GM18505 (cell line): ENCODE measurements at regions not wholly inside any gene's neighbourhood (a gene's known extent, or its start where the extent isn't known, plus 50 kb on each side); places are given as distances from the start of the nearest gene placed in this dataset.
"Not testable (repeated sequence)": the region's sequence is repeated elsewhere in the genome, so short reads cannot be mapped to it uniquely, and the experiment has no call there.

ENCODE experiments used
- ATAC-seq: cut with Tn5 transposase; IDR thresholded peaks from one replicate; pipeline ENCODE4 v1.9.1; 2021; ENCODE audit not compliant: unreplicated experiment
- POLR2A ChIP-seq: IDR thresholded peaks from 4 replicates; pipeline ENCODE4 v1.6.1; 2011; ENCODE audit warnings: borderline replicate concordance; ENCODE audit not compliant: insufficient read depth, insufficient read length; ENCODE audit errors: extremely low read depth

DNA sequence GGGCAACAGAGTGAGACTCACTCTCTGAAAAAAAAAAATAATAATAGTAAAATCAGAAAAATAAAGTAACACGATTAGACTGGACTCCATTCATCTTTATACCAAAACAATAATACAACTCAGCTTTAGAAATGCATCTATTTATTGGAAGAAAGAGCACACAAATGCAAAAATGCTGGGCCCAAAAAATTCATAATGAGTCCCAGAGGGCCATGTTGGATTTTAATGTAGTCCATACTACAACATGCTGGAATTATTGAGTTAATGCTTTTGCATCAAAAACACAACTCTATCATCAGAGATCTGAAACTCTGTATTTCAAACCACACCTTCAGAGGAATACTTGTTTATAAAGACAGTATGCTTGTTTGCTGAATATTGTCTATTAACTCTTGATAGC, 1614.7 kb downstream of the STIM2 start:
- ATAC-seq: no peak
- TF ChIP-seq POLR2A: no peak

DNA sequence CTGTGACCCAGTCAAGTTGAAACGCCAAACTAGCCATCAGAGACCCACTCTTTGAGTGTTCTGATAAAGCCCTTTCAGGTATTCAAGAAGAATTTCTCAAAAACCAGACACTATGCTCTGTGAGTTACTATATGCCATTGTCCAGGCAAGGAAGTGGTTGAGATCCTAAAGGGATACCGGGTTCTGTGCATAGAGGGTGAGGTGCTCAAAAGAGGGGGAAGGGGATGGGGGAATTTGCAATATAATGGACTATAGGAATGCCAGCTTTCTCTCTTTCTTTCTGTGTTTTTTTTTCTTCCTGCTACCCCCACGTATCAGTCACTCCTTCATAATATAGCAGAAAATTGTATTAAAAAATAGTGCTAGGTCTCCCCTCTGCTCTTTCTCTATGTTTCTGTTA, 1619.0 kb downstream of the STIM2 start:
- TF ChIP-seq POLR2A: no peak
- ATAC-seq: no peak

DNA sequence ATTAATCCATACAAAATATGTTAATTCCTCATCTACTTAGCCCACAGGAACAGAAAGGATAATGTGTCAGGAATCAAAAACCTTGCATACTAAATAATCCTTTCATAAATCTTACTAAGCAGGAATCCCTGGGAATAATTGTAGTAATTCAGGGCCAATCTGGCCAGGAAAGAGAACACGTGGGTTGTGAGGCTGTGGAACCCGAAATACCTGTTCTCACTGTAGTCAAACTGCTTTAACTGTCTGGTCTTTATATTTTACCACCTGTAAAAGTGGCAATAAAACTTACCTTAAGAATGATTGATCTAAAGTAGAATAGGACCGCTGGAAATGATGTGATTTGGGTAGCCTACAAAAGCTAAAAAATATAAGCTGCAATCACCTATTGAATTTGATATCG, 1620.9 kb downstream of the STIM2 start:
- no peak for TF ChIP-seq POLR2A
- no peak for ATAC-seq

GRCh38 chr4:28482580-28483270, 1622.1 kb downstream of the STIM2 start:
- ATAC-seq: no peak
- no peak for TF ChIP-seq POLR2A

DNA sequence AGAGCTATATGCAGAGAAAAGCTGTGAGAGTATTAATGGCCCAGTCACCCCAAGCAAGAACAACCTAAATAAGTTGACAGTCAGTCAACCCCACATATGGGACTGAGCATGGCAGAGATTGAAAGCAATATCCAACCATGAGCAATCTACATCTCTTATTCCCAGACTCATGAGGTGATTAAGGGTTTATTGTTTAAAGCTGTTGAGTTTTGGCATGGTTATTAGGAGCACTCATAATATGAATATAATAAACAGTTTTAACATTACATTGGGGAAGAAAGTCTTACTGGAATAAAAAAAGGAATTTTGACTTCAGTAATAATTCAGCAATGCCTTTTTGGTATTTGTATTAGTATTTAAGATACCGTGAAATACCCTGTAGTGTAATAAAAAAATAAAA, 1627.4 kb downstream of the STIM2 start:
- no peak for ATAC-seq
- no peak for TF ChIP-seq POLR2A

GRCh38 chr4:28490669-28491068, 1630.0 kb downstream of the STIM2 start:
- no peak for ATAC-seq
- TF ChIP-seq POLR2A: no peak

DNA sequence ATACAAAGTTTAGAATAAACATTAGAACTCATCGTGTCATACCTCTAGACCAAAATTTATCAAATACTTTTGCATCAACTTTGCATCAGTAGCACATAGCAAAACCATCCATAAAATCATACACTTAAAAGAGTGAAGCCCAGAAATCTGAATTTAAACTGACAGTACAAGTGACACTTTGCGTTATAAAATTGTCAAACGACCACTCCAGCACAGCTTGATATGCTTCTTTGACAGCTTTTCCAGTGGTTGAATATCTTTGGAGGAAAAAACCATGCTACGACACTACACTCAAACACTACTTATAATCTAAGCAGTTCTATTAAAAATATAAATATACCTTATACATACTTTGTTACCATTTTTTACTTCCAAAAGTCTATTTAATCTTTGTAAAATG, 1644.4 kb downstream of the STIM2 start:
- no peak for ATAC-seq

DNA sequence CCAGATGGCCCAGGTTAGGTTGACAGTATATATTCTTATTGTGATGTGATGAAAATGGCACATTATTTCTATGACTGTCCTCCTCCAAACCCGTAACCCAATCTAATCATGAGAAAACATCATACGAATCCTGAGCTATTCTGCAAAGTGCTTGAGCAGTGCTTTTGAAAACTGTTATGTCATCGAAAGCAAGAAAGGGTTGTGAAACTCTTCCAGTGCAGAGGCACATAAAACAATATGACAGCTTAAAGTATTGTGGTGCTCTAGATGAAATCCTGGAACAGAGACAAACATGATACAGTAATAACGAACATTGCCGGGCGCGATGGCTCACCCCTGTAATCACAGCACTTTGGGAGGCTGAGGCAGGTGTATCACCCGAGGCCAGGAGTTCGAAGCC, 1648.0 kb downstream of the STIM2 start:
- no peak for TF ChIP-seq POLR2A
- ATAC-seq: no peak

More for the DNA sequence above, 1644.4 kb downstream of the STIM2 start:
- no peak for TF ChIP-seq POLR2A

DNA sequence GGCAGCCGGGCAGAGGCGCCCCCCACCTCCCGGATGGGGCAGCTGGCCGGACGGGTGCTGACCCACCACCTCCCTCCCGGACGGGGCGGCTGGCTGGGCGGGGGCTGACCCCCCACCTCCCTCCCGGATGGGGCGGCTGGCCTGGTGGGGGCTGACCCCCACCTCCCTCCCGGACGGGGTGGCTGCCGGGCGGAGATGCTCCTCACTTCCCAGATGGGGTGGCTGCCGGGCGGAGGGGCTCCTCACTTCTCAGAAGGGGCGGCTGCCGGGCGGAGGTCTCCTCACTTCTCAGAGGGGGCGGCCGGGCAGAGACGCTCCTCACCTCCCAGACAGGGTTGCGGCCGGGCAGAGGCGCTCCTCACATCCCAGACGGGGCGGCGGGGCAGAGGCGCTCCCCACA, 1654.1 kb downstream of the STIM2 start:
- not testable (repeated sequence) for ATAC-seq

GRCh38 chr4:28518561-28519165, 1658.0 kb downstream of the STIM2 start:
- no peak for ATAC-seq
- TF ChIP-seq POLR2A: no peak

GRCh38 chr4:28523681-28524190, 1663.1 kb downstream of the STIM2 start:
- ATAC-seq: no peak
- TF ChIP-seq POLR2A: no peak

DNA sequence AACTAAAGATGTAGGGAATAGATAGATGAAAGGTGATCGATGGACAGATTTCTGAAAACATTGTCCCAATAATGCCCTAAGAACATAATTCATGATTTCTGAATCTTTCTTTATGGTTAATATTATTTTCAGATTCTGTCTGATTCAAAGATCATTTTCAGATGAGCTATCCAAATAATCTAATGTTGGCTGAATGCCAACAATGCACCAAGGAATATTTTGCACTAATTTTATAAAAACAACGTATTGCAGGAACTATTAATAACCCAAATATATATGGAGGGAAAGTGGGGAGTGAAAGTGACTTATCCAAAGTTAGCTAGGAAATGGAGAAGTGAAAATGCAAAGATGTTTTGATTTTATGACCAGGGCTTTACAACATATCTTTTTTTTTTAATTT, 1675.5 kb downstream of the STIM2 start:
- no peak for ATAC-seq
- TF ChIP-seq POLR2A: no peak

GRCh38 chr4:28545986-28546385, 1685.3 kb downstream of the STIM2 start:
- ATAC-seq: no peak
- no peak for TF ChIP-seq POLR2A

GRCh38 chr4:28548136-28548535, 1687.5 kb downstream of the STIM2 start:
- no peak for ATAC-seq
- no peak for TF ChIP-seq POLR2A
